DOHH2 (cell line): ENCODE measurements at regions not wholly inside any gene's neighbourhood (a gene's known extent, or its start where the extent isn't known, plus 50 kb on each side); places are given as distances from the start of the nearest gene placed in this dataset.

Experiments used
- CTCF ChIP-seq: fragments of 200-600 bp; sonication (generic); IDR thresholded peaks from one replicate; pipeline ENCODE4 v1.5.1; 2014; ENCODE audit warnings: antibody characterized with exemption, mild to moderate bottlenecking, low read depth, low read length; ENCODE audit not compliant: poor library complexity, severe bottlenecking
- EZH2phosphoT487 ChIP-seq: fragments of 200-600 bp; sonication (generic); IDR thresholded peaks from 2 replicates; pipeline ENCODE4 v1.6.1; 2017; ENCODE audit warnings: borderline replicate concordance, mild to moderate bottlenecking, antibody characterized with exemption, low read length, moderate library complexity, mixed read lengths

GRCh38 chr3:87873136-87873535 lies 185.7 kb downstream of the CGGBP1 start:
- no peak for TF ChIP-seq EZH2phosphoT487
- TF ChIP-seq CTCF, result no peak
